GM12892 (cell line): ENCODE measurements at regions not wholly inside any gene's neighbourhood (a gene's known extent, or its start where the extent isn't known, plus 50 kb on each side); places are given as distances from the start of the nearest gene placed in this dataset.

Experiments
- DNase-seq: peaks from one replicate; pipeline ENCODE4 v3.0.0; 2011; ENCODE audit not compliant: insufficient read length
- FAIRE-seq: peaks from 2 replicates; lab custom pipeline; 2011; peaks lifted over from hg19 to GRCh38; lab: Jason Lieb, UNC
- POLR2A ChIP-seq: IDR thresholded peaks from 2 replicates; pipeline ENCODE4 v1.6.1; 2011; ENCODE audit warnings: low read depth, low read length, control low read depth
- POLR2AphosphoS5 ChIP-seq: IDR thresholded peaks from 2 replicates; pipeline ENCODE4 v1.6.1; 2011; ENCODE audit warnings: low read depth, low read length, control low read depth
- TAF1 ChIP-seq: IDR thresholded peaks from 2 replicates; pipeline ENCODE4 v1.6.1; 2011; ENCODE audit warnings: low read depth, mild to moderate bottlenecking, control low read depth, low read length, borderline replicate concordance

GRCh38 chr17:15177343-15177742 lies 87.8 kb downstream of the PMP22 start:
- DNase-seq (no peak), FAIRE-seq (no peak)

DNA sequence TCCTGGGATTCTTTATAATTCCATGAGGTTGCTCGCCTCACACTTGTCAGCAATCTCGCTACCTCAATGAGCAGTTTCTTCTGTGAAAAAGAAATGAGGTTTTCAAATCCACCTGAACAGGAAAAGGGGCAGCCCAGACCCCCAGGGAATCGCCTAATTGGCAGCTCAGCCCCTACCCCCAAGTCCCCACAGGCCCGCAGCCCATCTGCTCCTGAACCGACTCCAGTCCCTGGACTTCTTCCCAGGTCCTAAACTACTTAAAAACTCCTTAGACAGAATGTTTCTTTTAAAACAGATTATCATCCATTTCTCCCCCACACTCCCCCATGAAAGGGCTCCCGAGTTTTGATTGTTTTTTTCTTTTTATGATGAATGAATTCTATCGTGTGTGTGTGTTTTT lies 89.8 kb downstream of the PMP22 start:
- TF ChIP-seq TAF1 (no peak), POLR2AphosphoS5 (no peak), POLR2A (no peak)
- DNase-seq (no peak), FAIRE-seq (no peak)

More at GRCh38 chr17:15177343-15177742, 87.8 kb downstream of the PMP22 start:
- TF ChIP-seq TAF1 (no peak), POLR2A (no peak), POLR2AphosphoS5 (no peak)

DNA sequence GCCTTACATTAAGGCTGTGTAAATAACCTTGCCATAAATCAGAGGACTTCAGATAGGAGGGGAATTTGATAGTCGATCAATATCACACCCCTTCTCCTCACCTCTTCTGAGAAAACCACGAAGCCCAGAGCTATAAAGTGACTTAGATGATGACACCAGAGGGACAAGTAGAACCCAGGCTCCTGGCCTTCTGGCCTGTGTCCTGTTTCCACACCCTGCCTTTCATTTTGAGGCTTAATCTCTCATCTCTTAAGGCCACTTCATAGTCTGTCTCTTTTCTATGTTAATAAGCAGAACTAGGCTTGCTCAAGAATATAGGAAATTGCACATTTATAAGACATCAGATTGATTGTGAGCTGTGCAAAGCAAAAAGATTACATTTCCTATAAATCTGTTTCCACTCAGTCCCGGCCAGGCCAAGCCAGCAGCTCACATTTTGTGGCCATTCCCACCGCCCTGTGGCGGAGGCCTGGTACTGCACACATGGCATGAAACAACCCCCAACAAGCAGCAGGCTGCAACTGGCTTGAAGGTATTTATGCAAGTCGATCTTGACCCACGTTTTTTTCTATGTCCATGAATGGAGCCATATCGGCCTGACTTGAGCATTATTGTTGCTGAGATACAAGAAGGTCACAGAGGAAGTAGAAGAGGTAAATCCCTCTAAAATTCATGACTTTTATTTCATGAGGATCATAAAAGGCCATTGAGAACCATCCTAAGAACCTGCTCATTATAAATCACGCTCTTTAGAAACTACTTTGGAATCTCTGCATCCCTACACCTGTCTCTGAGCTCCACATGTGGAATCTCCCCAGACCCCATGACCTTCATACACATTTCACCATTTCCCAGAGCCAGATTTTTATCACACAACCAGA lies 93.7 kb downstream of the PMP22 start:
- DNase-seq (peak; percentile 17), FAIRE-seq (no peak)
- TF ChIP-seq TAF1 (no peak), POLR2A (no peak), POLR2AphosphoS5 (no peak)

GRCh38 chr17:15169676-15170075 lies 95.5 kb downstream of the PMP22 start:
- TF ChIP-seq POLR2A (no peak), TAF1 (no peak), POLR2AphosphoS5 (no peak)
- DNase-seq (no peak), FAIRE-seq (no peak)

DNA sequence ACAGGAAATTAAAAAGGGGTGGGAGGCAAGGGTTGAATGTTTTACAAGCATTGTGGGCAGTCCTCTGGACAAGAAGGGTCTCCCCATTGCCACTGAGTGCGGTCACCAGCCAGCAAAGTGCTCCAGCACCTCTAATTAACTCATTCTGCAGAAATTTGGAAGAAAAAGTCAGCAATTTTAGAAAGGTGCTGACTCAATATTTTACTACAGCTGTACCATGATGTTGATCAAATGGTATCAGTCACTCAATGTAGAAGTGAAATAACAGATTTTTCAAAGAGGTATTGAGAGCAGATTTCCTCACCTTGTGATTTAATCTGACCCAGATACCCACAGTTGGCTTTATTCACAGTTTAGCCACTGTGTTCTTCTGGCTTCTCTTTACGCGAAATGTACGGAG lies 96.7 kb downstream of the PMP22 start:
- FAIRE-seq, result no peak
- no peak for DNase-seq
- no peak for TF ChIP-seq POLR2AphosphoS5
- TF ChIP-seq POLR2A, result no peak
- no peak for TF ChIP-seq TAF1

GRCh38 chr17:15161395-15161794 lies 103.7 kb downstream of the PMP22 start:
- FAIRE-seq (no peak), DNase-seq (no peak)
- no peak for TF ChIP-seq TAF1
- no peak for TF ChIP-seq POLR2A
- no peak for TF ChIP-seq POLR2AphosphoS5

- DNase-seq (no peak), FAIRE-seq (no peak)
- no peak for TF ChIP-seq POLR2A
- no peak for TF ChIP-seq POLR2AphosphoS5
- TF ChIP-seq TAF1, result no peak
These were observed 108.1 kb downstream of the PMP22 start for GRCh38 chr17:15157051-15157450.

- FAIRE-seq (no peak), DNase-seq (no peak)
- no peak for TF ChIP-seq TAF1
- TF ChIP-seq POLR2AphosphoS5, result no peak
- no peak for TF ChIP-seq POLR2A
These were observed 110.5 kb downstream of the PMP22 start for GRCh38 chr17:15154618-15155017.

DNA sequence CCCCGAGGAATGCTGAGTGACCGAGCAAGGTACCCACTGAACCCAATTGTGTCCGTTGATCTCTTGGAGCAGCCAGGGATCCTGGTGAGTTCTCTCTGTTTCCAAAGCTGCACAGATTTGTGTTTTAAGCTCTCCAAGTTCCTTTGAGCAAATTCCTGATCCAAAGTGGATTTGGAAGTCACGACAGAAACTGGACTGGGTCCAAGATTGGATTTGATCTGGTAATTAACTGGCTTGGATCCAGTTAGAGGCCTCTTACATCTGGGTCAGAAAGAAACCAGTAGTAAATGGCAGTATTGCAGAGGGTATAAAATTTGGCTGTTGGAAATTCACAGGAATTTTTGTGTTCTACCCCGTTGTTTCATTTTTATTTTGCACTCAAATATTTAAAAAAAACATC lies 119.5 kb downstream of the PMP22 start:
- no peak for FAIRE-seq
- no peak for DNase-seq
- TF ChIP-seq POLR2AphosphoS5 (no peak), POLR2A (no peak), TAF1 (no peak)

GRCh38 chr17:15143524-15143923 lies 121.6 kb downstream of the PMP22 start:
- no peak for DNase-seq
- FAIRE-seq, result no peak

GRCh38 chr17:15134363-15134762 lies 130.8 kb downstream of the PMP22 start:
- TF ChIP-seq TAF1, result no peak
- DNase-seq (no peak), FAIRE-seq (no peak)

More at GRCh38 chr17:15143524-15143923, 121.6 kb downstream of the PMP22 start:
- TF ChIP-seq POLR2AphosphoS5, result no peak
- TF ChIP-seq POLR2A, result no peak
- TF ChIP-seq TAF1, result no peak

GRCh38 chr17:15133826-15134225 lies 131.3 kb downstream of the PMP22 start:
- no peak for TF ChIP-seq POLR2A
- no peak for TF ChIP-seq TAF1
- DNase-seq, result no peak
- no peak for FAIRE-seq

- TF ChIP-seq POLR2AphosphoS5 (no peak), TAF1 (no peak), POLR2A (no peak)
- no peak for FAIRE-seq
- DNase-seq, result no peak
These were observed 132.0 kb downstream of the PMP22 start for GRCh38 chr17:15133143-15133542.

GRCh38 chr17:15130426-15130825 lies 134.7 kb downstream of the PMP22 start:
- DNase-seq (no peak), FAIRE-seq (no peak)
- TF ChIP-seq POLR2AphosphoS5 (no peak), TAF1 (no peak), POLR2A (no peak)
